ENCODE measurements at regions not wholly inside any gene's neighbourhood (a gene's known extent, or its start where the extent isn't known, plus 50 kb on each side); places are given as distances from the start of the nearest gene placed in this dataset.
"Not testable (repeated sequence)": the region's sequence is repeated elsewhere in the genome, so short reads cannot be mapped to it uniquely, and the experiment has no call there.

GRCh38 chr16:51982715-51983680 is 563.9 kb downstream of the TOX3 start:
- Histone ChIP-seq H3K9me3 (ENCODE audit: control insufficient read depth in 1 of 2, low read length in 2 of 2) (no peaks in the 10 kb centered on the region), H3K4me3 (ENCODE audit: low read length in 2 of 2) (no peak overlapping the region), H3K4me1 (ENCODE audit: insufficient read depth, low read length) (no peaks in the 10 kb centered on the region), H3K27ac (ENCODE audit: low read depth, low read length) (no peak overlapping the region), H3K27me3 (ENCODE audit: insufficient read depth, low read length) (no peaks in the 10 kb centered on the region), H3K36me3 (ENCODE audit: insufficient read depth, low read length) (no peaks in the 10 kb centered on the region)
- H3K27me3 Mint-ChIP-seq: no peaks in the 10 kb centered on the region
- ChIA-PET CTCF (ENCODE audit: partially characterized antibody) (no interaction called here), POLR2A (ENCODE audit: partially characterized antibody) (no interaction called here)
- no peak overlapping the region for H3K27ac Mint-ChIP-seq
- H3K4me3 Mint-ChIP-seq: no peak overlapping the region
- intact Hi-C loops (cut with micrococcal nuclease): no loop called here
- H3K36me3 Mint-ChIP-seq: no peaks in the 10 kb centered on the region
- peaks cover 0 to 9% (median 4%) of the 10 kb centered on the region in 8 donors for H3K9me3 Mint-ChIP-seq
- peak in 2 of 5 donors; percentile 1 to 10 for DNase-seq
- no peaks in the 10 kb centered on the region for H3K4me1 Mint-ChIP-seq

- no peaks in the 10 kb centered on the region for H3K27me3 Mint-ChIP-seq
- CTCF ChIA-PET (ENCODE audit: partially characterized antibody): no interaction called here
- H3K36me3 Mint-ChIP-seq: no peaks in the 10 kb centered on the region
- H3K4me1 ChIP-seq (ENCODE audit: insufficient read depth, low read length): no peaks in the 10 kb centered on the region
- H3K4me1 Mint-ChIP-seq: no peaks in the 10 kb centered on the region
- H3K9me3 Mint-ChIP-seq: peaks cover 0 to 5% (median 3%) of the 10 kb centered on the region in 8 donors
- H3K4me3 Mint-ChIP-seq: no peak overlapping the region
- intact Hi-C loops (cut with micrococcal nuclease): no loop called here
- POLR2A ChIA-PET (ENCODE audit: partially characterized antibody): no interaction called here
- no peak for DNase-seq
- no peak overlapping the region for H3K4me3 ChIP-seq (ENCODE audit: low read length in 2 of 2)
- H3K9me3 ChIP-seq (ENCODE audit: control insufficient read depth in 1 of 2, low read length in 2 of 2): no peaks in the 10 kb centered on the region
- no peak overlapping the region for H3K27ac Mint-ChIP-seq
- H3K36me3 ChIP-seq (ENCODE audit: insufficient read depth, low read length): no peaks in the 10 kb centered on the region
- H3K27ac ChIP-seq (ENCODE audit: low read depth, low read length): no peak overlapping the region
- no peaks in the 10 kb centered on the region for H3K27me3 ChIP-seq (ENCODE audit: insufficient read depth, low read length)
Observed at GRCh38 chr16:51981725-51982124, 565.2 kb downstream of the TOX3 start.

GRCh38 chr16:51977506-51977905 is 569.4 kb downstream of the TOX3 start:
- H3K27me3 ChIP-seq (ENCODE audit: insufficient read depth, low read length); H3K27me3 Mint-ChIP-seq; H3K4me1 ChIP-seq (ENCODE audit: insufficient read depth, low read length); H3K36me3 Mint-ChIP-seq; H3K27ac Mint-ChIP-seq; POLR2A ChIA-PET (ENCODE audit: partially characterized antibody); H3K4me3 Mint-ChIP-seq; H3K27ac ChIP-seq (ENCODE audit: low read depth, low read length); H3K36me3 ChIP-seq (ENCODE audit: insufficient read depth, low read length); H3K9me3 ChIP-seq (ENCODE audit: control insufficient read depth in 1 of 2, low read length in 2 of 2); H3K9me3 Mint-ChIP-seq; DNase-seq; intact Hi-C loops (cut with micrococcal nuclease); H3K4me3 ChIP-seq (ENCODE audit: low read length in 2 of 2); H3K4me1 Mint-ChIP-seq; CTCF ChIA-PET (ENCODE audit: partially characterized antibody): not testable (repeated sequence)

- CTCF ChIA-PET (ENCODE audit: partially characterized antibody): no interaction called here
- Histone ChIP-seq H3K4me3 (ENCODE audit: low read length in 2 of 2) (no peak overlapping the region), H3K27me3 (ENCODE audit: insufficient read depth, low read length) (no peaks in the 10 kb centered on the region), H3K9me3 (ENCODE audit: control insufficient read depth in 1 of 2, low read length in 2 of 2) (no peaks in the 10 kb centered on the region), H3K27ac (ENCODE audit: low read depth, low read length) (no peak overlapping the region), H3K4me1 (ENCODE audit: insufficient read depth, low read length) (no peaks in the 10 kb centered on the region), H3K36me3 (ENCODE audit: insufficient read depth, low read length) (no peaks in the 10 kb centered on the region)
- Mint-ChIP-seq H3K36me3 (no peaks in the 10 kb centered on the region), H3K9me3 (peaks cover 0 to 12% (median 5%) of the 10 kb centered on the region in 8 donors), H3K4me1 (no peaks in the 10 kb centered on the region), H3K27ac (no peak overlapping the region), H3K27me3 (no peaks in the 10 kb centered on the region), H3K4me3 (no peak overlapping the region)
- no peak for DNase-seq
- POLR2A ChIA-PET (ENCODE audit: partially characterized antibody): no interaction called here
- intact Hi-C loops (cut with micrococcal nuclease): no loop called here
Observed at GRCh38 chr16:51971184-51971583, 575.8 kb downstream of the TOX3 start.

- no peak overlapping the region for H3K4me3 Mint-ChIP-seq
- H3K27me3 ChIP-seq (ENCODE audit: insufficient read depth, low read length): no peaks in the 10 kb centered on the region
- H3K9me3 ChIP-seq (ENCODE audit: control insufficient read depth in 1 of 2, low read length in 2 of 2): no peaks in the 10 kb centered on the region
- no peak overlapping the region for H3K27ac Mint-ChIP-seq
- no peak for DNase-seq
- no peaks in the 10 kb centered on the region for H3K27me3 Mint-ChIP-seq
- H3K4me1 Mint-ChIP-seq: no peaks in the 10 kb centered on the region
- no peak overlapping the region for H3K4me3 ChIP-seq (ENCODE audit: low read length in 2 of 2)
- POLR2A ChIA-PET (ENCODE audit: partially characterized antibody): no interaction called here
- no peaks in the 10 kb centered on the region for H3K36me3 ChIP-seq (ENCODE audit: insufficient read depth, low read length)
- no peaks in the 10 kb centered on the region for H3K4me1 ChIP-seq (ENCODE audit: insufficient read depth, low read length)
- CTCF ChIA-PET (ENCODE audit: partially characterized antibody): no interaction called here
- H3K9me3 Mint-ChIP-seq: peaks cover 0 to 12% (median 4%) of the 10 kb centered on the region in 8 donors
- H3K36me3 Mint-ChIP-seq: no peaks in the 10 kb centered on the region
- H3K27ac ChIP-seq (ENCODE audit: low read depth, low read length): no peak overlapping the region
- intact Hi-C loops (cut with micrococcal nuclease): no loop called here
Observed at GRCh38 chr16:51968749-51969148, 578.2 kb downstream of the TOX3 start.

- H3K9me3 ChIP-seq (ENCODE audit: control insufficient read depth in 1 of 2, low read length in 2 of 2): no peaks in the 10 kb centered on the region
- H3K4me3 ChIP-seq (ENCODE audit: low read length in 2 of 2): no peak overlapping the region
- CTCF ChIA-PET (ENCODE audit: partially characterized antibody): no interaction called here
- Mint-ChIP-seq H3K27me3 (no peaks in the 10 kb centered on the region), H3K27ac (no peak overlapping the region), H3K36me3 (no peaks in the 10 kb centered on the region), H3K4me1 (no peaks in the 10 kb centered on the region), H3K9me3 (peaks cover 0 to 12% (median 3%) of the 10 kb centered on the region in 8 donors), H3K4me3 (no peak overlapping the region)
- no peaks in the 10 kb centered on the region for H3K27me3 ChIP-seq (ENCODE audit: insufficient read depth, low read length)
- no peaks in the 10 kb centered on the region for H3K36me3 ChIP-seq (ENCODE audit: insufficient read depth, low read length)
- POLR2A ChIA-PET (ENCODE audit: partially characterized antibody): no interaction called here
- H3K4me1 ChIP-seq (ENCODE audit: insufficient read depth, low read length): no peaks in the 10 kb centered on the region
- H3K27ac ChIP-seq (ENCODE audit: low read depth, low read length): no peak overlapping the region
- no peak for DNase-seq
- intact Hi-C loops (cut with micrococcal nuclease): no loop called here
Observed at GRCh38 chr16:51967646-51968045, 579.3 kb downstream of the TOX3 start.

GRCh38 chr16:51960931-51961330 is 586.0 kb downstream of the TOX3 start:
- no peaks in the 10 kb centered on the region for H3K4me1 Mint-ChIP-seq
- no peaks in the 10 kb centered on the region for H3K27me3 Mint-ChIP-seq
- no peak overlapping the region for H3K4me3 Mint-ChIP-seq
- DNase-seq: no peak
- Histone ChIP-seq H3K27ac (ENCODE audit: low read depth, low read length) (no peak overlapping the region), H3K4me1 (ENCODE audit: insufficient read depth, low read length) (no peaks in the 10 kb centered on the region), H3K9me3 (ENCODE audit: control insufficient read depth in 1 of 2, low read length in 2 of 2) (no peaks in the 10 kb centered on the region), H3K27me3 (ENCODE audit: insufficient read depth, low read length) (no peaks in the 10 kb centered on the region), H3K36me3 (ENCODE audit: insufficient read depth, low read length) (no peaks in the 10 kb centered on the region), H3K4me3 (ENCODE audit: low read length in 2 of 2) (no peak overlapping the region)
- no peaks in the 10 kb centered on the region for H3K36me3 Mint-ChIP-seq
- intact Hi-C loops (cut with micrococcal nuclease): no loop called here
- POLR2A ChIA-PET (ENCODE audit: partially characterized antibody): no interaction called here
- no peak overlapping the region for H3K27ac Mint-ChIP-seq
- CTCF ChIA-PET (ENCODE audit: partially characterized antibody): no interaction called here
- H3K9me3 Mint-ChIP-seq: peaks cover 0 to 10% (median 2%) of the 10 kb centered on the region in 8 donors

Data from CD4-positive, alpha-beta memory T cell (primary cell).